ENCODE measurements at regions not wholly inside any gene's neighbourhood (a gene's known extent, or its start where the extent isn't known, plus 50 kb on each side); places are given as distances from the start of the nearest gene placed in this dataset.

GRCh38 chr12:92068459-92068858, 77.2 kb downstream of the BTG1 start:
- no peaks in the 10 kb centered on the region for H3K36me3 ChIP-seq (ENCODE audit: control insufficient read depth, insufficient read depth, low read length)
- H3K27me3 ChIP-seq (replicated peaks; ENCODE audit: control insufficient read depth, insufficient read depth, low read length): no peaks in the 10 kb centered on the region
- H3K4me3 ChIP-seq (replicated peaks; ENCODE audit: low read depth, low read length): no peak overlapping the region
- TF ChIP-seq, protein P1, sequence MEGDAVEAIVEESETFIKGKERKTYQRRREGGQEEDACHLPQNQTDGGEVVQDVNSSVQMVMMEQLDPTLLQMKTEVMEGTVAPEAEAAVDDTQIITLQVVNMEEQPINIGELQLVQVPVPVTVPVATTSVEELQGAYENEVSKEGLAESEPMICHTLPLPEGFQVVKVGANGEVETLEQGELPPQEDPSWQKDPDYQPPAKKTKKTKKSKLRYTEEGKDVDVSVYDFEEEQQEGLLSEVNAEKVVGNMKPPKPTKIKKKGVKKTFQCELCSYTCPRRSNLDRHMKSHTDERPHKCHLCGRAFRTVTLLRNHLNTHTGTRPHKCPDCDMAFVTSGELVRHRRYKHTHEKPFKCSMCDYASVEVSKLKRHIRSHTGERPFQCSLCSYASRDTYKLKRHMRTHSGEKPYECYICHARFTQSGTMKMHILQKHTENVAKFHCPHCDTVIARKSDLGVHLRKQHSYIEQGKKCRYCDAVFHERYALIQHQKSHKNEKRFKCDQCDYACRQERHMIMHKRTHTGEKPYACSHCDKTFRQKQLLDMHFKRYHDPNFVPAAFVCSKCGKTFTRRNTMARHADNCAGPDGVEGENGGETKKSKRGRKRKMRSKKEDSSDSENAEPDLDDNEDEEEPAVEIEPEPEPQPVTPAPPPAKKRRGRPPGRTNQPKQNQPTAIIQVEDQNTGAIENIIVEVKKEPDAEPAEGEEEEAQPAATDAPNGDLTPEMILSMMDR (IDR thresholded peaks at IDR 0.05; ENCODE audit: insufficient read depth, low read length, poor library complexity, severe bottlenecking): no peak
- no peak for DNase-seq (ENCODE audit: extremely low read depth, insufficient read length)

- Histone ChIP-seq H3K27me3 (replicated peaks; ENCODE audit: control insufficient read depth, insufficient read depth, low read length) (no peaks in the 10 kb centered on the region), H3K4me3 (replicated peaks; ENCODE audit: low read depth, low read length) (no peak overlapping the region), H3K36me3 (ENCODE audit: control insufficient read depth, insufficient read depth, low read length) (no peaks in the 10 kb centered on the region; the same call in 1 of the 2 replicates)
- TF ChIP-seq, protein P1 (IDR thresholded peaks at IDR 0.05; ENCODE audit: insufficient read depth, low read length, poor library complexity, severe bottlenecking): no peak
- no peak for DNase-seq (ENCODE audit: extremely low read depth, insufficient read length)
Measured at GRCh38 chr12:92065639-92066038, 80.0 kb downstream of the BTG1 start.

GRCh38 chr12:92065018-92065499, 80.6 kb downstream of the BTG1 start:
- TF ChIP-seq, protein P1 (IDR thresholded peaks at IDR 0.05; ENCODE audit: insufficient read depth, low read length, poor library complexity, severe bottlenecking): no peak
- no peaks in the 10 kb centered on the region for H3K27me3 ChIP-seq (replicated peaks; ENCODE audit: control insufficient read depth, insufficient read depth, low read length)
- H3K36me3 ChIP-seq (ENCODE audit: control insufficient read depth, insufficient read depth, low read length): no peaks in the 10 kb centered on the region; the same call in 1 of the 2 replicates
- peak; percentile 38 for DNase-seq (ENCODE audit: extremely low read depth, insufficient read length)
- H3K4me3 ChIP-seq (replicated peaks; ENCODE audit: low read depth, low read length): peak overlapping the region; percentile 8; the same call in 1 of the 2 replicates

GRCh38 chr12:92064422-92064821, 81.2 kb downstream of the BTG1 start:
- no peak for DNase-seq (ENCODE audit: extremely low read depth, insufficient read length)
- no peaks in the 10 kb centered on the region for H3K27me3 ChIP-seq (replicated peaks; ENCODE audit: control insufficient read depth, insufficient read depth, low read length)
- H3K36me3 ChIP-seq (ENCODE audit: control insufficient read depth, insufficient read depth, low read length): no peaks in the 10 kb centered on the region; the same call in 1 of the 2 replicates
- no peak overlapping the region for H3K4me3 ChIP-seq (replicated peaks; ENCODE audit: low read depth, low read length)
- TF ChIP-seq, protein P1 (IDR thresholded peaks at IDR 0.05; ENCODE audit: insufficient read depth, low read length, poor library complexity, severe bottlenecking): no peak

GRCh38 chr12:92063641-92064040, 82.0 kb downstream of the BTG1 start:
- no peaks in the 10 kb centered on the region; the same call in 1 of the 2 replicates for H3K36me3 ChIP-seq (ENCODE audit: control insufficient read depth, insufficient read depth, low read length)
- TF ChIP-seq, protein P1 (IDR thresholded peaks at IDR 0.05; ENCODE audit: insufficient read depth, low read length, poor library complexity, severe bottlenecking): no peak
- no peak overlapping the region for H3K4me3 ChIP-seq (replicated peaks; ENCODE audit: low read depth, low read length)
- no peaks in the 10 kb centered on the region for H3K27me3 ChIP-seq (replicated peaks; ENCODE audit: control insufficient read depth, insufficient read depth, low read length)
- no peak for DNase-seq (ENCODE audit: extremely low read depth, insufficient read length)

Data from GM06990 (cell line).